ENCODE measurements at regions not wholly inside any gene's neighbourhood (a gene's known extent, or its start where the extent isn't known, plus 50 kb on each side); places are given as distances from the start of the nearest gene placed in this dataset.

- TF ChIP-seq BHLHE40 (IDR thresholded peaks at IDR 0.05; ENCODE audit: borderline replicate concordance) (no peak), SUZ12 (IDR thresholded peaks at IDR 0.05) (no peak), ARNT (IDR thresholded peaks at IDR 0.05) (no peak), HDGF (IDR thresholded peaks at IDR 0.05; ENCODE audit: borderline replicate concordance) (no peak), PKNOX1 (IDR thresholded peaks at IDR 0.05) (no peak), ELF4 (IDR thresholded peaks at IDR 0.05) (no peak), NFRKB (IDR thresholded peaks at IDR 0.05) (no peak)
These were observed 440.7 kb downstream of the MTX2 start for GRCh38 chr2:176709991-176710390.

Data from HEK293T (cell line).